Parathyroid adenoma (tissue), 2 donors: ENCODE measurements at regions not wholly inside any gene's neighbourhood (a gene's known extent, or its start where the extent isn't known, plus 50 kb on each side); places are given as distances from the start of the nearest gene placed in this dataset.

Experiments
- H2AFZ ChIP-seq: fragments of 300-600 bp; sonication (generic); one replicate; pipeline ENCODE4 v1.7.0; 2017; ENCODE audit warnings: antibody characterized with exemption, mild to moderate bottlenecking
- H3K27ac ChIP-seq: fragments of 300-600 bp; sonication (generic); one replicate; pipeline ENCODE4 v1.7.0; 2017
- H3K27me3 ChIP-seq: fragments of 300-600 bp; sonication (generic); one replicate; pipeline ENCODE4 v1.7.0; 2017; ENCODE audit warnings: low read length; ENCODE audit not compliant: control insufficient read depth, insufficient read depth
- H3K36me3 ChIP-seq: fragments of 300-600 bp; sonication (generic); one replicate; pipeline ENCODE4 v1.7.0; 2017; ENCODE audit warnings: low read length; ENCODE audit not compliant: control insufficient read depth, insufficient read depth
- H3K4me1 ChIP-seq: fragments of 300-600 bp; sonication (generic); one replicate; pipeline ENCODE4 v1.7.0; 2017; ENCODE audit warnings: control low read depth
- H3K4me2 ChIP-seq: fragments of 300-600 bp; sonication (generic); one replicate; pipeline ENCODE4 v1.7.0; 2017; ENCODE audit warnings: low read length
- H3K4me3 ChIP-seq: fragments of 300-600 bp; sonication (generic); one replicate; pipeline ENCODE4 v1.7.0; 2017; ENCODE audit warnings: low read depth, low read length
- H3K79me2 ChIP-seq: fragments of 300-600 bp; sonication (generic); one replicate; pipeline ENCODE4 v1.7.0; 2017; ENCODE audit warnings: control low read depth
- H3K9ac ChIP-seq: fragments of 300-600 bp; sonication (generic); one replicate; pipeline ENCODE4 v1.7.0; 2017; ENCODE audit warnings: mild to moderate bottlenecking
- H3K9me3 ChIP-seq: fragments of 300-600 bp; sonication (generic); one replicate; pipeline ENCODE4 v1.7.0; 2017; ENCODE audit warnings: low read length; ENCODE audit not compliant: control insufficient read depth
- CTCF ChIP-seq: fragments of 300-600 bp; sonication (generic); IDR thresholded peaks from one replicate; pipeline ENCODE4 v1.7.0; 2017; ENCODE audit warnings: antibody characterized with exemption, mild to moderate bottlenecking
- donor health status: primary hyperparathyroidism.

- no peaks in the 10 kb centered on the region for H3K27me3 ChIP-seq
- H3K4me3 ChIP-seq, result no peak overlapping the region
- H3K79me2 ChIP-seq, result no peaks in the 10 kb centered on the region
- peak overlapping the region; percentile 50 for H3K4me2 ChIP-seq
- TF ChIP-seq CTCF, result peak; percentile 94
- no peaks in the 10 kb centered on the region for H3K9me3 ChIP-seq
- H3K27ac ChIP-seq, result no peak overlapping the region
- H3K4me1 ChIP-seq, result no peaks in the 10 kb centered on the region
- no peaks in the 10 kb centered on the region for H3K36me3 ChIP-seq
- H3K9ac ChIP-seq, result no peak overlapping the region
- H2AFZ ChIP-seq, result peak overlapping the region; percentile 64
Observed at GRCh38 chr3:127455541-127456450, 134.7 kb downstream of the TPRA1 start.

- Histone ChIP-seq H3K4me1 (no peaks in the 10 kb centered on the region), H3K9me3 (no peaks in the 10 kb centered on the region), H3K4me3 (no peak overlapping the region), H2AFZ (no peak overlapping the region), H3K9ac (no peak overlapping the region), H3K79me2 (no peaks in the 10 kb centered on the region), H3K27ac (no peak overlapping the region), H3K36me3 (no peaks in the 10 kb centered on the region), H3K27me3 (no peaks in the 10 kb centered on the region), H3K4me2 (no peak overlapping the region)
- no peak for TF ChIP-seq CTCF
Observed at GRCh38 chr3:127454968-127455367, 135.6 kb downstream of the TPRA1 start.

- no peak for TF ChIP-seq CTCF
- Histone ChIP-seq H2AFZ (no peak overlapping the region), H3K9ac (no peak overlapping the region), H3K79me2 (no peaks in the 10 kb centered on the region), H3K4me2 (no peak overlapping the region), H3K9me3 (no peaks in the 10 kb centered on the region), H3K4me1 (no peaks in the 10 kb centered on the region), H3K4me3 (no peak overlapping the region), H3K27ac (no peak overlapping the region), H3K36me3 (no peaks in the 10 kb centered on the region), H3K27me3 (no peaks in the 10 kb centered on the region)
Observed at GRCh38 chr3:127454051-127454450, 136.5 kb downstream of the TPRA1 start.

- no peaks in the 10 kb centered on the region for H3K27me3 ChIP-seq
- no peaks in the 10 kb centered on the region for H3K4me1 ChIP-seq
- H3K9me3 ChIP-seq, result no peaks in the 10 kb centered on the region
- no peaks in the 10 kb centered on the region for H3K36me3 ChIP-seq
- no peak overlapping the region for H3K4me3 ChIP-seq
- TF ChIP-seq CTCF, result no peak
- H3K4me2 ChIP-seq, result no peak overlapping the region
- no peak overlapping the region for H3K27ac ChIP-seq
- no peak overlapping the region for H2AFZ ChIP-seq
- no peak overlapping the region for H3K9ac ChIP-seq
- no peaks in the 10 kb centered on the region for H3K79me2 ChIP-seq
Observed at GRCh38 chr3:127452321-127452821, 138.2 kb downstream of the TPRA1 start.

- H3K9me3 ChIP-seq, result no peaks in the 10 kb centered on the region
- TF ChIP-seq CTCF, result no peak
- H3K36me3 ChIP-seq, result no peaks in the 10 kb centered on the region
- no peak overlapping the region for H3K4me2 ChIP-seq
- no peaks in the 10 kb centered on the region for H3K4me1 ChIP-seq
- no peak overlapping the region for H2AFZ ChIP-seq
- H3K9ac ChIP-seq, result no peak overlapping the region
- H3K27ac ChIP-seq, result no peak overlapping the region
- H3K79me2 ChIP-seq, result no peaks in the 10 kb centered on the region
- H3K27me3 ChIP-seq, result no peaks in the 10 kb centered on the region
- H3K4me3 ChIP-seq, result no peak overlapping the region
Observed at GRCh38 chr3:127451321-127451720, 139.2 kb downstream of the TPRA1 start.
